ENCODE measurements at regions not wholly inside any gene's neighbourhood (a gene's known extent, or its start where the extent isn't known, plus 50 kb on each side); places are given as distances from the start of the nearest gene placed in this dataset.

GRCh38 chr1:68974447-68974846 is 477.6 kb upstream of the DEPDC1 start:
- TF ChIP-seq CTCF (conservative IDR thresholded peaks at IDR 0.05; ENCODE audit: low read depth, low read length): no peak
- DNase-seq (ENCODE audit: low read depth): no peak
- no peak overlapping the region for H3K4me3 ChIP-seq (ENCODE audit: low read depth, low read length)

- TF ChIP-seq CTCF (conservative IDR thresholded peaks at IDR 0.05; ENCODE audit: low read depth, low read length): no peak
- DNase-seq (ENCODE audit: low read depth): no peak
These were observed 478.5 kb upstream of the DEPDC1 start for GRCh38 chr1:68975212-68975933.

GRCh38 chr1:68976916-68977610 is 480.2 kb upstream of the DEPDC1 start:
- DNase-seq (ENCODE audit: low read depth): no peak
- no peak for TF ChIP-seq CTCF (conservative IDR thresholded peaks at IDR 0.05; ENCODE audit: low read depth, low read length)
- no peak overlapping the region for H3K4me3 ChIP-seq (ENCODE audit: low read depth, low read length)

More at GRCh38 chr1:68975212-68975933, 478.5 kb upstream of the DEPDC1 start:
- no peak overlapping the region for H3K4me3 ChIP-seq (ENCODE audit: low read depth, low read length)

- no peak for TF ChIP-seq CTCF (conservative IDR thresholded peaks at IDR 0.05; ENCODE audit: low read depth, low read length)
- no peak overlapping the region for H3K4me3 ChIP-seq (ENCODE audit: low read depth, low read length)
- no peak for DNase-seq (ENCODE audit: low read depth)
These were observed 483.0 kb upstream of the DEPDC1 start for GRCh38 chr1:68979891-68980290.

GRCh38 chr1:68984289-68984688 is 487.4 kb upstream of the DEPDC1 start:
- no peak for TF ChIP-seq CTCF (conservative IDR thresholded peaks at IDR 0.05; ENCODE audit: low read depth, low read length)
- H3K4me3 ChIP-seq (ENCODE audit: low read depth, low read length): no peak overlapping the region
- no peak for DNase-seq (ENCODE audit: low read depth)

- H3K4me3 ChIP-seq (ENCODE audit: low read depth, low read length): no peak overlapping the region
- no peak for DNase-seq (ENCODE audit: low read depth)
- TF ChIP-seq CTCF (conservative IDR thresholded peaks at IDR 0.05; ENCODE audit: low read depth, low read length): no peak
These were observed 497.2 kb upstream of the DEPDC1 start for GRCh38 chr1:68994096-68994495.
